AG09319 (cell line): ENCODE measurements at regions not wholly inside any gene's neighbourhood (a gene's known extent, or its start where the extent isn't known, plus 50 kb on each side); places are given as distances from the start of the nearest gene placed in this dataset.

Experiments used
- DNase-seq: peaks from one replicate; pipeline ENCODE4 v3.0.0-alpha.2; 2010; ENCODE audit warnings: low read depth; ENCODE audit errors: extremely low read depth
- TF ChIP-seq, protein P1 (sequence below): IDR thresholded peaks from 2 replicates; pipeline ENCODE4 v1.5.1; 2011; ENCODE audit warnings: low read depth, mild to moderate bottlenecking, inconsistent platforms, low read length, moderate library complexity

GRCh38 chr4:119697887-119698393 lies 69.3 kb upstream of the PDE5A start:
- TF ChIP-seq, protein P1, sequence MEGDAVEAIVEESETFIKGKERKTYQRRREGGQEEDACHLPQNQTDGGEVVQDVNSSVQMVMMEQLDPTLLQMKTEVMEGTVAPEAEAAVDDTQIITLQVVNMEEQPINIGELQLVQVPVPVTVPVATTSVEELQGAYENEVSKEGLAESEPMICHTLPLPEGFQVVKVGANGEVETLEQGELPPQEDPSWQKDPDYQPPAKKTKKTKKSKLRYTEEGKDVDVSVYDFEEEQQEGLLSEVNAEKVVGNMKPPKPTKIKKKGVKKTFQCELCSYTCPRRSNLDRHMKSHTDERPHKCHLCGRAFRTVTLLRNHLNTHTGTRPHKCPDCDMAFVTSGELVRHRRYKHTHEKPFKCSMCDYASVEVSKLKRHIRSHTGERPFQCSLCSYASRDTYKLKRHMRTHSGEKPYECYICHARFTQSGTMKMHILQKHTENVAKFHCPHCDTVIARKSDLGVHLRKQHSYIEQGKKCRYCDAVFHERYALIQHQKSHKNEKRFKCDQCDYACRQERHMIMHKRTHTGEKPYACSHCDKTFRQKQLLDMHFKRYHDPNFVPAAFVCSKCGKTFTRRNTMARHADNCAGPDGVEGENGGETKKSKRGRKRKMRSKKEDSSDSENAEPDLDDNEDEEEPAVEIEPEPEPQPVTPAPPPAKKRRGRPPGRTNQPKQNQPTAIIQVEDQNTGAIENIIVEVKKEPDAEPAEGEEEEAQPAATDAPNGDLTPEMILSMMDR, result no peak
- no peak for DNase-seq

DNA sequence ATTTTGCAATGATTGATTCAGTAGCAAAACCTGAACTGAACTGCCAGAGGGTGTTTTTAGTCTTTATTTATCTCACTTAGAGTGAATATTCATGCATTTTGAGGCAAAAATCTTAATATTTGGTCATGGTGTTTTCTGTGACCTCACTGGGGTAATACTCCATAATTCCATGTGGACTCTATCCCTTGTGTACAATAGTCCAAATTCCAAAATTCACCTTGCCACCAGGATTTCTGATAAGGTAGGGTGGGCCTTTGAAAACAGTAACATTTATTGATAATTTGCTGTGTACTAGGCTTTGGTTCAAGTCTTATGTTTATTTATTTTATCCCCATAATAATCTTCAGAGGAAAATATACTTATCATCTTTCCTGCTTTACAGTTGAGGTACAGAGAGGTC lies 68.4 kb upstream of the PDE5A start:
- TF ChIP-seq, protein P1, result no peak
- no peak for DNase-seq

DNA sequence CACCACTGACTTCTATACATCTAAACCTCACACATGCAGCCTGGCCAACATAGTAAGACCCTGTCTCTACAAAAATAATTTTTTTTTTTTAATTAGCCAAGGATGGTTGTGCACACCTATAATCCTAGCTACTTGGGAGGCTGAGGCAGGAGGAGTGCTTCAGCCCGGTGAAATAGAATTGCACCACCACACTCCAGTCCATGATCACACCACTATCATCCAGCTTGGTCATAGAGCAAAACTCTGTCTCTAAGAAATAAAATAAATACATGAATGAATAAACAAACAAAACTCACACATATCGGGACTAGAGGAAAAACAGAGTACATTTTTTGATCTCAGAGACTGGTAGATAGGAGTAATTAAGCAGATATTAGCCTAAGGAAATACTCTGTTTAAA lies 66.6 kb upstream of the PDE5A start:
- TF ChIP-seq, protein P1, result no peak

DNA sequence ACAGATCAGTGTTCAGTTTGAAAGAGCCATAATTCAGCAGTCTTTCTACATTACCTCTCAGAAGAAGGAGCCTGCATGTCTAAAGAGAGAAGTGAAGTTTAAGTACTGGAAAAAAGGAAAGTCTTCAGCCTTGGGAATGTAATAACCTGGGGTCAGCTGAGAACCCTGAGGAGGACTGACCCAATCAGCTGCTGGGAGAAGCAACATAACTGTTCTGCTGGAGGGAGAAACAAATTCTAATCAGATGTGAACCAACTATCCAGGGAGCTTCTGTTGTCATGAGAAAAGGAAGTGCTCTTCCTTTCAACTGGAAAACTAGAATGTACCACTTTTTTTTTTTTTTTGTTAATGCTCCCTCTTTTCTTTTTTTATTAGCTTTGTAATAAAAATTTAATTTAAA lies 64.5 kb upstream of the PDE5A start:
- peak; percentile 18 for DNase-seq
- TF ChIP-seq, protein P1, result no peak

More for the DNA sequence above, 66.6 kb upstream of the PDE5A start:
- DNase-seq, result no peak

DNA sequence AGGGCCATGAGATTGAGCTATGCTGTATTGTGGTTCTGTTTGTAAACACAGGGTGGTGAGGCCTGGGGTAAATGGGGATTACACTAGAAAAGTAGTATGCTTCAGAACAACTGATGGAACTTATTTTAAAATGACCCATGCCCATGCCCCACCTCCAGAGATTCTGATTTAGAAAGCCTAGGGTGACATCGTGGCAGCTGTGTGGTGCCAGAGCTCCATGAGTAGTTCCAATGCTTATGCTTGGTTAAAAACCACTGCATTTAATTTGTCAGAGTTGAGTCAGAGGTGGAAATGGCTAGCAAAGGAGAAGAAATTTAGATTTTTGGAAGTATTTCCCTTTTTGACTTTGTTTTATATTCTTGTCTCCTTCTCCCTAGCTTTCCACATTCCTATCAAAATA lies 63.4 kb upstream of the PDE5A start:
- TF ChIP-seq, protein P1, result peak; percentile 47
- peak; percentile 14 for DNase-seq

DNA sequence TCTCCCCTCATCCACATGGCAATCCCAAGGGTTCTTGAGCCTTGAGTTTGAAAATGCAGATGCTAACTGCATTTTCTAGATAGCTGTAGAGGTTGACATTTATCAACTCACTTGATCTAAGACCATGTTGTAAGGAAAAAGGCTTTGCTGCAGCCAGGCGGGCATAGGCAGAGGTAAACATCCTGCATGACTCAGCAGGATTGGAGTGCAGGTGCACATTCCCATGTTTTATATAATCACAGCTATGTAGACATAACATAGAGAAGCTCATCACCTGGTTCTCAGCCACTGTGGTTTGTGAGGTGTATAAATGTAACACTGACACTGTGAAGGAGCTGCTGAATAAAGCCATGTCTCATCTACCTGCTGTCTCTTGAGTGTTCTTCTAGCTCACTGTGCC lies 62.3 kb upstream of the PDE5A start:
- TF ChIP-seq, protein P1, result no peak
- no peak for DNase-seq

GRCh38 chr4:119688446-119688845 lies 59.8 kb upstream of the PDE5A start:
- TF ChIP-seq, protein P1, result no peak
- no peak for DNase-seq
